HAP-1 (cell line): ENCODE measurements at regions not wholly inside any gene's neighbourhood (a gene's known extent, or its start where the extent isn't known, plus 50 kb on each side); places are given as distances from the start of the nearest gene placed in this dataset.
"Not testable (repeated sequence)": the region's sequence is repeated elsewhere in the genome, so short reads cannot be mapped to it uniquely, and the experiment has no call there.

Experiments used
- DNase-seq, 2 experiments: peaks; one replicate each; pipeline ENCODE4 v3.0.0-alpha.2; 2016 to 2020; ENCODE audit warnings: low spot score in 2 of 2
- H3K27me3 ChIP-seq: fragments of 250-450 bp; sonication (Bioruptor Pico); 2 replicates; pipeline ENCODE4 v1.5.1; 2020; ENCODE audit warnings: low read depth, mild to moderate bottlenecking, moderate library complexity
- H3K36me3 ChIP-seq: fragments of 250-450 bp; sonication (Bioruptor Pico); replicated peaks from 2 replicates; pipeline ENCODE4 v1.5.1; 2020; ENCODE audit warnings: mild to moderate bottlenecking
- H3K4me1 ChIP-seq: fragments of 250-450 bp; sonication (Bioruptor Pico); 2 replicates; pipeline ENCODE4 v1.5.1; 2020; ENCODE audit warnings: mild to moderate bottlenecking
- H3K4me3 ChIP-seq: fragments of 250-450 bp; sonication (Bioruptor Pico); 2 replicates; pipeline ENCODE4 v1.5.1; 2020; ENCODE audit warnings: mild to moderate bottlenecking, moderate library complexity
- H3K9me3 ChIP-seq: fragments of 250-450 bp; sonication (Bioruptor Pico); 2 replicates; pipeline ENCODE4 v1.5.1; 2020; ENCODE audit warnings: mild to moderate bottlenecking, moderate library complexity
- in situ Hi-C: fragments of 300-500 bp; cut with MboI; formaldehyde crosslinking; loops from 3 replicates; pipeline ENCODE4 v1.14.3; 2020; ENCODE audit warnings: low sequenced_read_pairs, inconsistent platforms, mixed read lengths

GRCh38 chr7:149569726-149570422, 72.3 kb upstream of the ZNF746 start:
- in situ Hi-C loops = no loop called here
- Histone ChIP-seq H3K36me3 (no peaks in the 10 kb centered on the region; the same call in 1 of the 2 replicates), H3K27me3 (no peaks in the 10 kb centered on the region), H3K4me1 (no peaks in the 10 kb centered on the region), H3K4me3 (no peak overlapping the region), H3K9me3 (peaks cover 2% of the 10 kb centered on the region)
- no peak for DNase-seq

- no peak for DNase-seq
- H3K4me1 ChIP-seq = no peaks in the 10 kb centered on the region
- H3K9me3 ChIP-seq = peaks cover 2% of the 10 kb centered on the region
- H3K4me3 ChIP-seq = no peak overlapping the region
- in situ Hi-C loops = no loop called here
- no peaks in the 10 kb centered on the region; the same call in 1 of the 2 replicates for H3K36me3 ChIP-seq
- no peaks in the 10 kb centered on the region for H3K27me3 ChIP-seq
Measured at GRCh38 chr7:149569025-149569725, 71.6 kb upstream of the ZNF746 start.

- Histone ChIP-seq H3K36me3 (no peaks in the 10 kb centered on the region; the same call in 1 of the 2 replicates), H3K9me3 (no peaks in the 10 kb centered on the region; the same call in 1 of the 2 replicates), H3K4me1 (no peaks in the 10 kb centered on the region), H3K4me3 (no peak overlapping the region), H3K27me3 (no peaks in the 10 kb centered on the region)
- in situ Hi-C loops = no loop called here
- no peak for DNase-seq
Measured at GRCh38 chr7:149568218-149568617, 70.6 kb upstream of the ZNF746 start.

DNA sequence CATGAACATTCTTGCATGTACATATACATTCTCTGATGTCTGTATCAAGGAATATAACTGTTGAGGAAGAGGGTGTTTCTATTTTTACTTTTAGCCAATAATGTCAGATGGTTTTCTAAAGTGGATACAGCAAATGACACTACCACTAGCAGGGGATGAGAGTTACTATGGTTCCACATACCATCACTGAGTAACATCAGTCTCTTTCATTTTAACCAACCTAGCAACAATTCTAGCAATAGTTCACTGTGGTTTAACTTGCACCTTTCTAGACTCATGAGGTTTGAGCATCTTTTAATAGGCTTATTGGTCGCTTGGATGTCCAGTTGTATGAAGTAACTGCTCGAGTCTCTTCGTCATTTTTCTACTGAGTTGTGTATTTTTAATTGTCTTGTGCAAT, 68.5 kb upstream of the ZNF746 start:
- no peak for DNase-seq
- Histone ChIP-seq H3K9me3 (no peaks in the 10 kb centered on the region), H3K4me1 (no peaks in the 10 kb centered on the region), H3K4me3 (no peak overlapping the region), H3K27me3 (no peaks in the 10 kb centered on the region), H3K36me3 (no peaks in the 10 kb centered on the region; the same call in 1 of the 2 replicates)
- in situ Hi-C loops = no loop called here

DNA sequence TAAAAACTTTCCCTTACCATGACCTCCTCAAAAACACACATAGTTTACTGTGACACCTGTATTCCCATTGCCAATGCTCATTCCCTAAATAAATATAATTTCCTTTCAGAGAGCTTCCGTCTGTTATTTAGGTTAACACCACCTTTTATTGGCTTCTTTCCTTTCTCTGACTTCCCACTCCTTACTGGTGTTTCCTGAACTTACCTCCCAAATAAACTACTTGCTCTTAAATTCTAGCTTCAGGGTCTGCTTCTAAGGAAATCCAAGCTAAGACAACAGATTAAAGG, 67.4 kb upstream of the ZNF746 start:
- Histone ChIP-seq H3K27me3 (no peaks in the 10 kb centered on the region), H3K36me3 (no peaks in the 10 kb centered on the region; the same call in 1 of the 2 replicates), H3K4me3 (no peak overlapping the region), H3K9me3 (no peaks in the 10 kb centered on the region), H3K4me1 (no peaks in the 10 kb centered on the region)
- in situ Hi-C loops = no loop called here
- DNase-seq = no peak

- DNase-seq = no peak
- no peak overlapping the region for H3K4me3 ChIP-seq
- H3K4me1 ChIP-seq = no peaks in the 10 kb centered on the region
- H3K9me3 ChIP-seq = no peaks in the 10 kb centered on the region
- no peaks in the 10 kb centered on the region; the same call in 1 of the 2 replicates for H3K36me3 ChIP-seq
- in situ Hi-C loops = no loop called here
- no peaks in the 10 kb centered on the region for H3K27me3 ChIP-seq
Measured at GRCh38 chr7:149564340-149565095, 66.9 kb upstream of the ZNF746 start.

DNA sequence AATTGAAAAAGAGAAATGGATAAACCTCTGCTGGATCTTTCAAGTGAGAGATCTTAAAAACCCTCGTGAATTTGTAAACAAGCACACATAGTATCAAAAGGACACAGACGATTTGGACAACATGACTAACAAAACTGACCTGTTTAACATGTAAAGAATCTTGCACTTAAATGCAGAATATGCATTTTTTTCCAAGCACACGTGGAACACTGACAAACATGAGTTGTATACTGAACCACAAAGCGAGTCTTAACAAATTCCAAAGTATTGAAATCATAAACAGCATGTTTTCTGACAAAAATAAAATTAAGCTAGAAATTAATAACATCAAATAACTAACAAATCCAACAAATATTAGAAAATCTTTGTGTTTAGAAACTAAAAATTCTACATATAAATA, 65.0 kb upstream of the ZNF746 start:
- no peak for DNase-seq
- H3K4me1 ChIP-seq = no peaks in the 10 kb centered on the region
- H3K27me3 ChIP-seq = no peaks in the 10 kb centered on the region
- no peaks in the 10 kb centered on the region for H3K9me3 ChIP-seq
- in situ Hi-C loops = no loop called here
- H3K4me3 ChIP-seq = no peak overlapping the region
- peaks cover 10% of the 10 kb centered on the region for H3K36me3 ChIP-seq

- DNase-seq = no peak
- Histone ChIP-seq H3K9me3 (no peaks in the 10 kb centered on the region), H3K4me3 (no peak overlapping the region), H3K27me3 (no peaks in the 10 kb centered on the region), H3K4me1 (no peaks in the 10 kb centered on the region), H3K36me3 (peaks cover 13% of the 10 kb centered on the region)
- in situ Hi-C loops = no loop called here
Measured at GRCh38 chr7:149561072-149561471, 63.5 kb upstream of the ZNF746 start.

DNA sequence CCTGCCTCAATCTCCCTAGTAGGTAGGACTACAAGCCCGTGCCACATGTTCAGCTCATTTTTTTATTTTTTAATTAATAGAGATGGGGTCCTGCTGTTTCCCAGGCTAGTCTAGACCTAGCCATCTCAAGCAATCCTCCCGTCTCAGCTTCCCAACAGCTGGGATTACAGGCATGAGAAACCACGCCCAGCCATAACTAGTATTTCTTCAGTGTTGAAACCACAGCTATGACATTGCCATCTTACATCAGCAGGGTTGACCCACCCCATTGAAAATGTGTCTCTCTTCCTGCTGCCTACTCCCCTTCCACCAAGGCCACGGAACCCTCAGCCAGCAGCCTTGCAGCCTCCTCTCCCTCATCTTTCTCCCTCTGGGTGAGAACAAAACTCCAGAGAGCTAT, 62.1 kb upstream of the ZNF746 start:
- Histone ChIP-seq H3K9me3 (no peaks in the 10 kb centered on the region), H3K4me3 (no peak overlapping the region), H3K4me1 (no peaks in the 10 kb centered on the region), H3K27me3 (no peaks in the 10 kb centered on the region), H3K36me3 (peaks cover 13% of the 10 kb centered on the region)
- in situ Hi-C loops = no loop called here
- DNase-seq = no peak

DNA sequence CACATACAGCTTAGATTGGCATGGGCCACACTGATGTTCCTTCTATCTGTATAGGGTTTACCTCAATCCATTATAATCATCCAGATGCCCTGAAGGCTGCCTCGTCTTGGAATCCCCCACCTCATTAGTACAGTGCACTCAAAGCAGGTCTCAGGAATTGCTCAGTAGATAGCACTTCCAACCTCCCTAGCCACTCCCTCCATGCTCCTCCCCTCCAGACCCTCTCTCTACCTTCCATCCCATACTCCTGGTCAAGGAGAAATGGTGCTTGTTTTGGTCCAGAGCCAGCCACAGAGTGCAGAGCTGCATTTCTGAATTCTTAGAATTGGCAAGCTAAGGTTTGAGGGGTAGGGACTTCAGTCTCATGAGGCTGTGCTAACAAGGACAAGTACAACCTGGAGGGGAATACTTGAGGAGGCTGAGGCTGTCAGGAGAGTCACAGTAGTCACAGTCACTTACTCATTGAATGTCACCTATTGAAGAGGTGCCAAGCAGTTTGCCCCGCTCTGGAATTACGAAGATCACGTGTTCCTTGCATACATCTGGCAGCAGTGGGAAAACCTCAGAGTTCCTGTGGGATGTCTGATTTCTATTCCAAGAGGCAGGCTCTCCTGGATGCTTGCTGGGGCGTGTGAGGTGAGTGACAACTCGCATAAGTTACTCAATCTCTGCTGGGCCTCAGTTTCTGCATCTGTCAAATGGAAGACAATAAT, 60.7 kb upstream of the ZNF746 start:
- in situ Hi-C loops = no loop called here
- Histone ChIP-seq H3K4me3 (no peak overlapping the region), H3K4me1 (no peaks in the 10 kb centered on the region), H3K9me3 (no peaks in the 10 kb centered on the region), H3K36me3 (peaks cover 13% of the 10 kb centered on the region), H3K27me3 (no peaks in the 10 kb centered on the region)
- no peak for DNase-seq

- in situ Hi-C loops = not testable (repeated sequence)
Measured at GRCh38 chr7:149556525-149556924, 58.9 kb upstream of the ZNF746 start.

DNA sequence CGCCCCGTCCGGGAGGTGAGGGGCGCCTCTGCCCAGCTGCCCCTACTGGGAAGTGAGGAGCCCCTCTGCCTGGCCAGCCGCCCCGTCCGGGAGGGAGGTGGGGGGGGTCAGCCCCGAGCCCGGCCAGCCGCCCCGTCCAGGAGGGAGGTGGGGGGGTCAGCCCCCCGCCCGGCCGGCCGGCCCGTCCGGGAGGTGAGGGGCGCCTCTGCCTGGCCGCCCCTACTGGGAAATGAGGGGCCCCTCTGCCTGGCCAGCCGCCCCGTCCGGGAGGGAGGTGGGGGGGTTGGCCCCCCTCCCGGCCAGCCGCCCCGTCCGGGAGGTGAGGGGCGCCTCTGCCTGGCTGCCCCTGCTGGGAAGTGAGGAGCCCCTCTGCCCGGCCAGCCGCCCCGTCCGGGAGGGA, 57.2 kb upstream of the ZNF746 start:
- in situ Hi-C loops, H3K9me3 ChIP-seq, H3K4me1 ChIP-seq, H3K27me3 ChIP-seq, DNase-seq, H3K4me3 ChIP-seq: not testable (repeated sequence)
- H3K36me3 ChIP-seq = peaks cover 45% of the 10 kb centered on the region

More at GRCh38 chr7:149556525-149556924, 58.9 kb upstream of the ZNF746 start:
- not testable (repeated sequence) for H3K9me3 ChIP-seq, H3K27me3 ChIP-seq, H3K4me1 ChIP-seq, H3K4me3 ChIP-seq, DNase-seq
- H3K36me3 ChIP-seq = peaks cover 28% of the 10 kb centered on the region

GRCh38 chr7:149553991-149554390, 56.4 kb upstream of the ZNF746 start:
- H3K36me3 ChIP-seq = peaks cover 52% of the 10 kb centered on the region

More at GRCh38 chr7:149553991-149554390, 56.4 kb upstream of the ZNF746 start:
- H3K9me3 ChIP-seq, in situ Hi-C loops, H3K27me3 ChIP-seq, H3K4me3 ChIP-seq, H3K4me1 ChIP-seq, DNase-seq: not testable (repeated sequence)
